Activated CD8-positive, alpha-beta memory T cell treated with anti-CD3 and anti-CD28 coated beads, Interleukin-2, amount 50 U/mL, for 48 hours (primary cell): ENCODE measurements at regions not wholly inside any gene's neighbourhood (a gene's known extent, or its start where the extent isn't known, plus 50 kb on each side); places are given as distances from the start of the nearest gene placed in this dataset.
"Not testable (repeated sequence)": the region's sequence is repeated elsewhere in the genome, so short reads cannot be mapped to it uniquely, and the experiment has no call there.

Experiments
- DNase-seq: peaks from one replicate; pipeline ENCODE4 v3.0.0-alpha.2; 2020

DNA sequence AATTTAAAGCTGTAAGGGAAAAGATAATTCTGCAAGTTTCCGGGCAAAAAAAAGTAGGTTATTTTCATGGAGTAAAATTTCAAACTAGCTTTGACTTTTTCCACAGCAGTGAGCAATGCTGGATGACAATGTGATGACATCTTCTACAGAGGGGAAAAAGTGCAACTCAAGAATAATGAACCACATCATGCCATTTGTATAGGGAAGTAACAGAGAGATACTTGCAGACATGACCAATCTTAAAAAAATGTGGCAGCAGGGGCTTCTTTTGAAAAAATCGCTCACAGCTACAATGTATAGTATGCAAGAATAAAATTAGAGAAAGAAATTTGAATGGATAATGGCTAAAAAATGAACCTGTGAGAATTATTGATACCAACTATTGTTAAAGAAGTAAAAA lies 115.5 kb downstream of the DHRS2 start:
- DNase-seq, result no peak

- DNase-seq, result no peak
Observed at GRCh38 chr14:23763394-23763793, 127.2 kb downstream of the DHRS2 start.

DNA sequence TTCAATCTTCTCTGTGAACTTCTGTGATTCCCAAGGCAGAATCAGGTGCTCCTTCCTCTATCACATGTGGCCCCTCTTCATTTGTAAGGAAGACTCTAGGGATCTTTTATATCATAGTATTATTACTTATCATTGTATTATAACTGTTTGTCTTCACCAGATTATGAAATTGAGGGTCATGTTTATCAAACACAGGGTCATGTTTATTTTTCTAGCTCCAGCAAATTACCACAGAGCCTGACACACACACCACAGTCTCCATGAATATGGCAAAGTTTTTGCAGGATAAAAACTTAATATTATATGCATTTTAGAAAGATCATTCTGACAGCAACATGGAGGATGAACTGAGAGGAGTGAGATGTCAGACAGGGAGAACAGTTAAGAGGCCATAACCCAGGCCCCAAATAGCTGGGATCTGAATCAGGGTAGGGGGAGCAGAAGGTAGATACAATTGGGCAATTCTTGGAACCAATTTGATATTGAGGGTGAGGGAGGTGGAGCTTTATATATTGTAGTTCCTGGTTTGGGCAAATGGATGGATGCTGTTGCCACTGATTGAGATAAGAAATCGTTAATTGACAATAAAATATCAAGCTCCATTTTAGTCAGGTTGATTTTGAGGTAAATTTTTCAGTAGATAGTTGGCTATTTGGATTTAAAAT lies 130.7 kb downstream of the DHRS2 start:
- DNase-seq, result no peak

DNA sequence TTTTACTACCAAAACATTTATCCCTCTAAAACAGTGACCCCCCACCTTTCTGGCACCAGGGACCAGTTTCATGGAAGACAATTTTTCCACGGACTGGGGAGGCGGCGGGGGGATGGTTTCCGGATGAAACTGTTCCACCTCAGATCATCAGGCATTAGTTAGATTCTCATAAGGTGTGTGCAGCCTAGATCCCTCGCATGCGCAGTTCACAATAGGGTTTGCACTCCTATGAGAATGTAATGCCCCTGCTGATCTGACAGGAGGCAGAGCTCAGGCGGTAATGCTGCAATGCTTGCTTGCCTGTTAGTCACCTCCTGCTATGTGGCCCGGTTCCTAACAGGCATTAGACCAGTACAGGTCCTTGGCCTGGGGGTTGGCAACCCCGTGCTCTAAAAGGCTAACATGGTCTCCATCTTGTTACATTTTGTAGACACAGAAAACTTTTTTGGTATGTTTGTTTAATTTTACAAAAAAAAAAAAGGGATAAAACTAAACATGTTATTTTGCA lies 133.1 kb downstream of the DHRS2 start:
- DNase-seq, result not testable (repeated sequence)

DNA sequence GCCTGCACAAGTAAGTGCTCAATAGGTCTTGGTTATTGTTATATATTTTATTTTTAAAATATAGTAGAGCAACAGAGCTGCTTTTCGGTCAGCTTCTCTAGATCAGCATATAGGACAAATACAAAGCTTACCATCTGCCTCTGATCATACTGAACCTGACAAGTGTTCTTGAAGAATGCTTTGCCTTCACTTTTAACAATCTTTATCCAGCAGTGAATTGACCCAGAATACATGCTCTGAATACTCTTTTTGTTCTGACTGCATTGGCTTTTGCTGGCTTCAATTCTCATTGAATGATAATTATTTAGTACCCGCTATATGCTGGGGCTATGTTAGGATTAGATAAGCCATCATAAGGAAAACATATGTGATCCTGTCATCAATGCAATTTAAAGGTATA lies 137.8 kb downstream of the DHRS2 start:
- no peak for DNase-seq

GRCh38 chr14:23776296-23776695 lies 140.1 kb downstream of the DHRS2 start:
- no peak for DNase-seq

- DNase-seq, result no peak
Observed at GRCh38 chr14:23785208-23785607, 149.0 kb downstream of the DHRS2 start.

DNA sequence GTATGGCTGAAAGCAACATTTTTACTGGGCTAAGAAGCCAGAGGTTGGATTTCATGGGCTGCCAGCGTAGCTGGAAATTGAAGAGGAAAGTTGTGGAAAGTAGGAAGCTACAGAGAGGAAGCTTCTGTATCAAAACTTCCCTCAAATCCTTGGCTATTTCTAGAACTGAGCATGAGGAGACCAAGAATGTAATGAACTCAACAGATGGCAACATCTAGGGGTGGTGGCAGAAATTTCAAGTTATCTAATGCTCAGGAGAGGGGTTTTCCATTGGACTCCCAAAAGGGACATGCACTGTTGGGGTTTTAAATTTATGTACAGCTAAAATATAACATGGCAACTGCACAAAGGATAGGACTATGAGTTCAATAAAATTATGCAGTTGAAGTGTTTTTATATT lies 151.3 kb downstream of the DHRS2 start:
- no peak for DNase-seq

- DNase-seq, result no peak
Observed at GRCh38 chr14:23789696-23790095, 153.5 kb downstream of the DHRS2 start.

DNA sequence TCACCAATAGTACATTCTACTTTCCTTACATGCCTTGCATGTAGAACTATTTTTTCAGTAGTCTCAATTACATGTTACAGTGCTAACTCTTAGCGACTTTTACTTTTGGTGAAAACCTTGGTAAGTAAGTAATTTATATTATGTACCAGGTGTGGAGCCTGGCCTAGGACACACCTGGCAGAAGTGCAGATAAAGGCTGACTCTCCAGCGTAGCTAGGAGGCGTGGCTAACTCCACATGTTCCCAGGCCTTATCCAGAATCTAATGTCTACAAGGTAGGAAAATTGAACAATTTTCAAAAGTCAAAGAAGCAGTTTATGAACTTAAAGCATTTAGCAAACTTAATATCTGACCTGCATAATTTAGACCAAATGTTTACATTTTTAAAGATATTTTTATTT lies 157.4 kb downstream of the DHRS2 start:
- DNase-seq, result no peak

DNA sequence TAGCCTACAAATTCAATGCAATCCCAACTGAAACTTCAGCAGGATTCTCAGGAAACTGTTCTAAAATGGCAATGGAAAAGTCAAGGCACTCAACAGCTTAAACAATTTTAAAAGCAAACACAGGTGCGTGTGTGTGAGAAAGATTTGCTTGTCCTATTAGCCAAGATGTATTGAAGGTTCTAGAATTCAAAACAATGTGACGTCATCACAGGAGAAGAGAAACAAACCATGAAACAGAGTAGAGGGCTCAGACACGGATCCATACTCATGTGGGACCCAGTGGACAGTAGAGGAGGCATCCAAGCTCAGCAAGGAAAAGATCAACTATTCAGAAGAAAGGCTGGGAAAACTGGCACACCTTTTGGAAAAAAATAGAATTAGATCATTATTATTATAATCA lies 152.8 kb upstream of the DHRS4 start:
- no peak for DNase-seq

DNA sequence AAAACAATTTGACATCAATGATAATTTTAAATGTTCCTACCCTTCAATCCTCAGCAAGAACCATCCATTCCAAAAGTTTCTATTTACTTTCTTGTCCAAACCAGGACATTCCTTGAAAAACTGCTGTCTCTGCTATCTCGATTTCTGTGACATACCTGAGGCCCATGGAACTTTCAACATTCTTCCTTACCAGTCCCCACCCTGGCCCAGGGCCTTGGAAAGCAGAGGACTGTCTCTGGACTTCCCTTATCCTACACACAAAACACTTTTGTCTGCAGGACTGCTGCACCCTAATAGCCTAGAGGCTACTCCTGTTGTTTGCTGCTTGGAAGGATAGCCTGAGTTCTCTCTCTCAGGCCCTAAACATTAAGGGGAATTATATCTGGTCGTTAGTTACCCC lies 151.8 kb upstream of the DHRS4 start:
- DNase-seq, result no peak

GRCh38 chr14:23804817-23805216 lies 148.8 kb upstream of the DHRS4 start:
- no peak for DNase-seq

- no peak for DNase-seq
Observed at GRCh38 chr14:23805761-23806160, 147.8 kb upstream of the DHRS4 start.

DNA sequence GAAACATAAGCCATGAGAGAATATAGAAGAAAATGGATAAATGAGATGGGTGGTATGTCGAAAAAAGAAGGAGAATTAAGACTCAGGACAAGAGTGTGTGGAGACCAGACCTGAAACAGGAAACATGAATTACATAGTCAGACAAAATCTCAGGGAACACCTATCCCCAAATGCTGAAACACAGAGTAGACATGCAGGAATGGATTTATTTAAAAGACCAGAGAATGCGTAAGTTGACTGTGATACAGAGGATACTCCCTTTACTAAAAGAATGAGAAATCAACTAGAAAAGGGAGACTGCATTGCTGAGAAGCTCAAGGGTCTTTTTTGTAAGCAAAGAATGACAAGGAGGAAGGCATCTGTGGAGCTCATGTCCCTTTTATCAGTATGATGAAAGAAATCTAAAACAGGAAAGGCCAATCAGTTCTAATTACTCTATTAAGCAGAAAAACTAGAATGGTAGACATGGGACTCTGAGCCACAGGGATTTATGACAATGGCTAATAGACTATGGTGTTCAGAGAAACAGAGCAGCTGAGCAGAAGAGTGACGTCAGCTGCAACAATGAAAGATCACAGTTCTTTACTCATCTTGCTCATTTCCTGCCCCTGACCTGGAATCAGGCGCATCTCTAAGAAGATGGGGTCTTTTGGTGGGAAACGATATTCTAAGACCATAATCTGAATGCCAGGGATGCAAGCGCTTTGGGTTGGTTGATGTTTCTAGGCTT lies 138.9 kb upstream of the DHRS4 start:
- no peak for DNase-seq

GRCh38 chr14:23816371-23816770 lies 137.2 kb upstream of the DHRS4 start:
- no peak for DNase-seq

DNA sequence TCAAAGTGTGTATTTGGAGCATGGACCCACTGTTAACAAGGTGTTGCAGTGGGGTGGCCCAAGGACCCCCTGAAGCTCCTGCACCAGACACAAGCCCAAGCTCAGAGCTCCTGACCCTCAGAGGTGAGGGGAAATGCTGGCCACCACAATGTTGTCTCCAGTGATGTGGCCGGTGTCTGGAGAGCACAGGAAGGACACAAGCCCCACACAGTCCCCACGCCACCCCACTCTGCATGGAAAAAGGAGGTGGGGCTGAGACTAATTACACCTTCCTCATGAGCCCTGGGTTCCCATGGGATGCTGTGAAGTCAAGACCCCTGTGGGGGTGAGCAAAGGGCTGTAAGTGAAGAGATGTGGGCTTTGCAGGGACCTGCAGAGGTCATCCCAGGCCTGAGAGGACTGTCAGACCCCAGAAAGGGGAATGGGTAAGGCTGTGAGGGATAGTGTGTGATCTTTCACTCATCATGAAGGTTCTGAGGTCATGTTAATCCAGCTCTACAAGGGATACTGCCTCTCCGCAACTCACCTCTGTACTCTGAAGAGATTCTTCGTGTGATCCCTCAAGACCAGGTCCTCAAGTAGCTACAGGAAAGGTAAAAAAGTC lies 136.3 kb upstream of the DHRS4 start:
- DNase-seq, result no peak

DNA sequence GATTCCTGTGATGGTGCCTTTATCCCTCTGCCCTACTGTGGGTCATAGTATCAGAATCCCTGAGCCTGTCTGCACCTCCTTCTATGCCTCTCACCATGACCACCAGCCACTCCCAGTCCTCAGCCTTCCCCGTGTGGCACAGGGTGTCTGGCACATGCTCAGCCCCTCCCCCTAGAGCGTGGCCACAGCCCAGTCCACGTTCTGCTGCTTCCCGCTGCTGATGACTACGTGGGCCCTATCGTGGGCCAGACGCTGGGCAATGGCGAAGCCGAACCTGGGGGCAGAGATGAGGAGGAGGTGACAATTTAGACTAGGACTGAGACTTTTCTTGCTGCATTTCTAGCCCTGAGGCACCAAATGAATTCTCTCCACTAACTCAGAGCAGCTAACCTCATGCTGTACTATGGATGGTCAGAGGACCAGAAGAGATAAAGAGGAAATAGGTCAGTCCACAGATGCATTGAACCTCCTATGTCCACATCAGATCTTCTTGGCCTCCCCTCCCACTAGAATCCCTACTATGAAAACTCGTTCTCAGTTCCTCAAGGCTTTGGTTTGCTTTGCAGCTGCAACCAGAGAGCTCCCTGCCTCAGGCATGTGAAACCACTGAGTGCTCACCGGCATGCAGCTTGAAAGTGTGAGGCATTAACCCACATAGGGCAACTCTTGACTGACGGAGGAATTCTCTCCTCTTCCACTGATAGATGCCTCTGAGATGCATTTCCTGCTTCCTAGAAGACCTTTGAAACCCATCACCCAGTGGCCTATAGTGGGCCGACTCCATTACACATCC lies 126.3 kb upstream of the DHRS4 start:
- no peak for DNase-seq

DNA sequence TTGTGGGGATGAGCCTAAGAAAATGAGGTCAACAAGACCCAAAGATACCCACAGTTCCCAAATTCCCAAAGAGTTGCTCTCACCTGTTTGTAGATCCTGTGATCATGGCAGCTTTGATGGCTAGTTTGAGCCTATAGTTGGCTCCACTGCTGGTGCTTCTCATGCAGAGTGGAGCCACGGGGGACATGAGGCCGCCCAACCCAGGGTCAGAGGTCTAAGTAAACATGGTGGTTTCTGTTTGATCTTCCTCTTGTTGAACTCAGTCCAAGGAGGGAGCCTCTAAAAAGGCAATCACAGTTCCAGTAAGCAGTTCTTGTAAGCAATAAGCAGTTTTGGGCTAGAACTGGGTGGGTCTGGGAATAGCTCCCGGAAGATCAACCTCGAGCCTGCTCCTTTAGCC lies 125.6 kb upstream of the DHRS4 start:
- DNase-seq, result no peak

DNA sequence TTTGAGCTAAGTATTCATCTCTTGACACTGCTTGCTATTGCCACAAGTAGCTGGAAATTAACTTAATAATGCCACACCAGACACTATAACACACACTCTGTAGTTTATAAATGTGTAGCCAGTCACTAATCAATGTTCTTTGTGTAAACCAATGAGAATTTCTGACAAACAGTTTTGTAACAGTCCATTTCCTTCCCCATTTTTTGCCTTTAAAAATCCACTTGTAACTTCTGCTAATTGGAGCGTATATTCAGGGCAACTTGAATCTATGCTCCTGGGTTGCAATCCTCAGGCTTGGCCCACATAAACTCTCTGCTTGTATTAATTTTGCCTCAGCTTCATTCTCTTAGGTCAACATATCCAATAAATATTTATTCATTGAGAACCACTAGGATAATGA lies 125.0 kb upstream of the DHRS4 start:
- DNase-seq, result no peak

DNA sequence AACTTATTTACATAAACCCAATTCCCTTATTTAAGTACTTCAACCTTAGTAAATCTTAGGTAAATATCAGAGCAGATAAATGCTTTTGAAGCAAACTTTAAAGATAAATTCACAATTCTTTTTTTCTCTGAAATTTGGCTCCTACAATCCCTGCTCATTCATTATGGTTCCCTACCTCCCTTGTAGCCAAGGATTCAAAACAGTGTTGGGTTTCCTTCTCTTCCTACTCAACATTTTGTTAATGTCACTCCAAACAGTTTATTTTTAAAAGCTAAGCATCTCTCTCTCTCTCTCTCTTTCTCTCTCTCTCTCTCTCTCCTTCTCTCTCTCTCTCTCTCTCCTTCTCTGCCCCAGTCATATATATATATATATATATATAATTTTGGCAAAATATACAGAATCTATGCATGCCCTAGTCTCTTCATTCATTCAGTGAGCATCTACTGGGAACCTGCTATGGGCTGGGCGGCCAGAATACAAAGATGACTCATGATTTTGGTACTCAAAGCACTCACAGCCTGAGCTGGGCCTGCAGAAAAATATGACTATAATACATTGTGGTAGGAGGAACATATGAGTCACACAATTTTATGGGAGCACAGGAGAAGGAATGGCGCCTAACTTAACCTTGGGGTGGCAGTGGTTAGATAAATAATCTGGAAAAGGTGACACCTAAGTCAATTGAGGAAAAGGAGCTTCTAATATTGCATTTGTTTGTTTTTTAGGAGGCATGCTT lies 123.7 kb upstream of the DHRS4 start:
- no peak for DNase-seq

- DNase-seq, result no peak
Observed at GRCh38 chr14:23831596-23831995, 122.0 kb upstream of the DHRS4 start.

DNA sequence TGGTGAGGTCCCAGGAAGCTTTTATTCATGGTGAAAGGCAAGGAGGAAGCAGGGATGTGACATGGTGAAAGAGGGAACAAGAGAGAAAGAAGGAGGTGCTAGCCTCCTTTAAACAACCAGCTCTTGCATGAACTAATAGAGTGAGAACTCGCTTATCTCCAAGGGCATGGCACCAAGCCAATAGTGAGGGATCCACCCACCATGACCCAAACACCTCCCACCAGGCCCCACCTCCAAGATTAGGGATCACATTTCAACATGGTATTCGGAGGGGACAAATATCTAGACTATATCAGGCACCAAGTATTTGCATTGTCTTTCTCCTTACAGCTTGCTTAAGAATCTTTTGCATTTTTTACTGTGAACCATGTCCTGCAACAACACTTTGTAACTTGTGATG lies 91.9 kb upstream of the DHRS4 start:
- no peak for DNase-seq
